H9 (cell line): ENCODE measurements at regions not wholly inside any gene's neighbourhood (a gene's known extent, or its start where the extent isn't known, plus 50 kb on each side); places are given as distances from the start of the nearest gene placed in this dataset.

Source experiments
- DNase-seq: peaks from one replicate; pipeline ENCODE4 v3.0.0-alpha.2; 2017
- H2AFZ ChIP-seq: one replicate; pipeline ENCODE4 v1.6.1; 2013; ENCODE audit warnings: mild to moderate bottlenecking, low read length, control low read depth, moderate library complexity
- H2AK5ac ChIP-seq: 2 replicates; pipeline ENCODE4 v1.6.1; 2013; ENCODE audit warnings: low read length, control low read depth, mixed read lengths; ENCODE audit not compliant: insufficient read length
- H2BK120ac ChIP-seq: one replicate; pipeline ENCODE4 v1.6.1; 2013; ENCODE audit warnings: low read depth, mild to moderate bottlenecking, low read length, control low read depth, inconsistent platforms; ENCODE audit not compliant: poor library complexity, severe bottlenecking
- H2BK12ac ChIP-seq: 2 replicates; pipeline ENCODE4 v1.6.1; 2013; ENCODE audit warnings: low read length, control low read depth, mixed read lengths, low read depth; ENCODE audit not compliant: insufficient read length
- H2BK15ac ChIP-seq: 2 replicates; pipeline ENCODE4 v1.6.1; 2013; ENCODE audit warnings: low read depth, low read length, control low read depth
- H2BK20ac ChIP-seq: one replicate; pipeline ENCODE4 v1.6.1; 2013; ENCODE audit warnings: low read depth, mild to moderate bottlenecking, low read length, control low read depth, inconsistent platforms; ENCODE audit not compliant: poor library complexity, severe bottlenecking
- H2BK5ac ChIP-seq: 2 replicates; pipeline ENCODE4 v1.6.1; 2013; ENCODE audit warnings: low read length, control low read depth, mixed read lengths; ENCODE audit not compliant: insufficient read length
- H3K14ac ChIP-seq: 2 replicates; pipeline ENCODE4 v1.6.1; 2013; ENCODE audit warnings: low read length, control low read depth; ENCODE audit not compliant: insufficient read depth
- H3K18ac ChIP-seq: 2 replicates; pipeline ENCODE4 v1.6.1; 2013; ENCODE audit warnings: low read depth, mild to moderate bottlenecking, mixed read lengths, low read length, control low read depth; ENCODE audit not compliant: insufficient read length
- H3K23ac ChIP-seq: 2 replicates; pipeline ENCODE4 v1.6.1; 2013; ENCODE audit warnings: low read length, control low read depth, mixed read lengths, low read depth; ENCODE audit not compliant: insufficient read length
- H3K23me2 ChIP-seq: 2 replicates; pipeline ENCODE4 v1.6.1; 2013; ENCODE audit warnings: low read depth, mild to moderate bottlenecking, mixed read lengths, low read length, control low read depth; ENCODE audit not compliant: insufficient read length, poor library complexity, severe bottlenecking
- H3K27ac ChIP-seq: 2 replicates; pipeline ENCODE4 v1.5.1; 2013; ENCODE audit warnings: low read length, control low read depth, mixed read lengths, low read depth; ENCODE audit not compliant: insufficient read length
- H3K27me3 ChIP-seq: 2 replicates; pipeline ENCODE4 v1.6.1; 2013; ENCODE audit warnings: low read length, control low read depth, inconsistent platforms; ENCODE audit not compliant: insufficient read depth
- H3K4ac ChIP-seq: 2 replicates; pipeline ENCODE4 v1.6.1; 2013; ENCODE audit warnings: low read depth, mild to moderate bottlenecking, control low read depth, inconsistent platforms, low read length, moderate library complexity
- H3K4me1 ChIP-seq: 2 replicates; pipeline ENCODE4 v1.6.1; 2013; ENCODE audit warnings: low read length, control low read depth, inconsistent platforms; ENCODE audit not compliant: insufficient read depth
- H3K4me2 ChIP-seq: 2 replicates; pipeline ENCODE4 v1.6.1; 2013; ENCODE audit warnings: low read length, control low read depth, mixed read lengths; ENCODE audit not compliant: insufficient read length, insufficient read depth
- H3K56ac ChIP-seq: 2 replicates; pipeline ENCODE4 v1.6.1; 2013; ENCODE audit warnings: low read depth, mild to moderate bottlenecking, mixed read lengths, low read length, control low read depth; ENCODE audit not compliant: insufficient read length
- H3K79me1 ChIP-seq: 2 replicates; pipeline ENCODE4 v1.6.1; 2013; ENCODE audit warnings: low read depth, mild to moderate bottlenecking, moderate library complexity, low read length, control low read depth, inconsistent platforms; ENCODE audit not compliant: insufficient read depth, poor library complexity, severe bottlenecking
- H3K79me2 ChIP-seq: 2 replicates; pipeline ENCODE4 v1.6.1; 2013; ENCODE audit warnings: low read length, control low read depth, inconsistent platforms; ENCODE audit not compliant: insufficient read depth
- H3K9ac ChIP-seq: 2 replicates; pipeline ENCODE4 v1.6.1; 2013; ENCODE audit warnings: low read length, control low read depth, mixed read lengths; ENCODE audit not compliant: insufficient read length; ENCODE audit errors: extremely low read depth
- H3K9me3 ChIP-seq: one replicate; pipeline ENCODE4 v1.6.1; 2013; ENCODE audit warnings: low read depth, low read length, inconsistent platforms; ENCODE audit not compliant: control insufficient read depth
- H3T11ph ChIP-seq: one replicate; pipeline ENCODE4 v1.6.1; 2013; ENCODE audit warnings: mild to moderate bottlenecking, low read length, control low read depth, inconsistent platforms
- H4K20me1 ChIP-seq: one replicate; pipeline ENCODE4 v1.6.1; 2013; ENCODE audit not compliant: control insufficient read depth, insufficient read length, insufficient read depth
- H4K5ac ChIP-seq: 2 replicates; pipeline ENCODE4 v1.6.1; 2013; ENCODE audit warnings: low read depth, mild to moderate bottlenecking, mixed read lengths, low read length, control low read depth; ENCODE audit not compliant: insufficient read length
- H4K8ac ChIP-seq: replicated peaks from 2 replicates; pipeline ENCODE4 v1.6.1; 2013; ENCODE audit warnings: low read length, control low read depth, mixed read lengths, low read depth; ENCODE audit not compliant: insufficient read length
- H4K91ac ChIP-seq: 2 replicates; pipeline ENCODE4 v1.6.1; 2013; ENCODE audit warnings: low read depth, mild to moderate bottlenecking, moderate library complexity, mixed read lengths, low read length, control low read depth; ENCODE audit not compliant: insufficient read length
- H3K27ac Mint-ChIP-seq, 3 experiments: 2 replicates in 2 of 3; 3 replicates in 1 of 3; pipeline ENCODE4 v1.8.0; 2020 to 2021; ENCODE audit warnings: mixed read lengths in 3 of 3, mild to moderate bottlenecking in 1 of 3, moderate library complexity in 1 of 3
- H3K27me3 Mint-ChIP-seq: 2 replicates; pipeline ENCODE4 v1.8.0; 2021; ENCODE audit warnings: low read depth, mild to moderate bottlenecking, moderate library complexity, mixed read lengths
- H3K36me3 Mint-ChIP-seq, 3 experiments: 2 replicates in 2 of 3; 3 replicates in 1 of 3; pipeline ENCODE4 v1.8.0; 2020 to 2021; ENCODE audit warnings: low read depth in 3 of 3, mixed read lengths in 3 of 3; ENCODE audit not compliant: insufficient read depth in 1 of 3
- H3K4me1 Mint-ChIP-seq, 2 experiments: 2 replicates each; pipeline ENCODE4 v1.8.0; 2020; ENCODE audit warnings: mixed read lengths in 2 of 2
- H3K4me3 Mint-ChIP-seq, 2 experiments: 2 replicates in 1 of 2; 3 replicates in 1 of 2; pipeline ENCODE4 v1.8.0; 2020 to 2021; ENCODE audit warnings: mild to moderate bottlenecking in 2 of 2, mixed read lengths in 2 of 2, moderate library complexity in 1 of 2
- H3K9me3 Mint-ChIP-seq, 2 experiments: 2 replicates in 1 of 2; 3 replicates in 1 of 2; pipeline ENCODE4 v1.8.0; 2020; ENCODE audit warnings: mild to moderate bottlenecking in 2 of 2, mixed read lengths in 2 of 2, moderate library complexity in 1 of 2
- WGBS: extraction: QIAGEN DNeasy Blood & Tissue Kit; methylation state at CpG from one replicate; pipeline ENCODE4 v1.1.7; 2013; ENCODE audit warnings: missing lambda C conversion rate, low lambda C conversion rate, mixed read lengths; ENCODE audit not compliant: insufficient read length; ENCODE audit errors: extremely low coverage; 5-methylcytosine and 5-hydroxymethylcytosine counted together
- TF ChIP-seq, protein P1 (sequence below): fragments of 200-600 bp; sonication (generic); conservative IDR thresholded peaks from 3 replicates; pipeline ENCODE4 v1.8.0; 2021; ENCODE audit warnings: antibody characterized with exemption, mild to moderate bottlenecking

DNA sequence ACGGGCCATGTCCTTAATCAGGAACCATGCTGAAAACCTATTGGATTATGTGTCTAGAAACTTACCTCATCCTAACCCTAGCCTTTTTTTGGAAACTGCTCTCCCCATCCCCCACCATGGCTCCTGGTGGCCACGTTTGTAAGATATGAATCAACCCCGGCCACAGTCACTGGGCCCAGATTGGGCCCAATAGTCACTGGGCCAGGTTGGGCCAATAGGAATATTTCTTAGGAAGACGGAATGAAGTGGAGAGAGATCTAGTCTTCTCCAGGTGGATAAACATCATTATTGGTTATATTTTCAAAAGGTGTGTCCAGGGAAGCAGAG, 468.7 kb downstream of the ARHGEF28 start:
- H2BK20ac ChIP-seq, result no peak overlapping the region
- no peaks in the 10 kb centered on the region for H3K23me2 ChIP-seq
- no peak overlapping the region for H3T11ph ChIP-seq
- H2AK5ac ChIP-seq, result no peak overlapping the region
- H3K27me3 ChIP-seq, result no peaks in the 10 kb centered on the region
- H3K27ac Mint-ChIP-seq, result no peak overlapping the region
- H3K4me1 ChIP-seq, result no peaks in the 10 kb centered on the region
- no peak overlapping the region for H2BK120ac ChIP-seq
- H3K9me3 Mint-ChIP-seq, result peaks cover 4 to 5% of the 10 kb centered on the region in 2 experiments; a peak in 3 of 5 replicates
- H3K27me3 Mint-ChIP-seq, result no peaks in the 10 kb centered on the region
- no peaks in the 10 kb centered on the region for H4K20me1 ChIP-seq
- no peaks in the 10 kb centered on the region for H3K79me2 ChIP-seq
- no CpG with 5 or more reads among the region's 4 CpGs for WGBS
- no peak overlapping the region for H2BK12ac ChIP-seq
- no peak overlapping the region for H3K14ac ChIP-seq
- H4K5ac ChIP-seq, result no peak overlapping the region
- H3K36me3 Mint-ChIP-seq, result peaks cover 4 to 5% (median 5%) of the 10 kb centered on the region in 3 experiments; a peak in 3 of 7 replicates
- H3K27ac ChIP-seq, result no peak overlapping the region
- DNase-seq, result no peak
- H3K79me1 ChIP-seq, result no peaks in the 10 kb centered on the region
- H2BK15ac ChIP-seq, result no peak overlapping the region
- no peaks in the 10 kb centered on the region for H3K4me1 Mint-ChIP-seq
- no peaks in the 10 kb centered on the region for H3K9me3 ChIP-seq
- H3K4me2 ChIP-seq, result no peak overlapping the region
- no peak overlapping the region for H3K4me3 Mint-ChIP-seq
- no peak overlapping the region for H3K4ac ChIP-seq
- no peak overlapping the region for H3K56ac ChIP-seq
- TF ChIP-seq, protein P1, sequence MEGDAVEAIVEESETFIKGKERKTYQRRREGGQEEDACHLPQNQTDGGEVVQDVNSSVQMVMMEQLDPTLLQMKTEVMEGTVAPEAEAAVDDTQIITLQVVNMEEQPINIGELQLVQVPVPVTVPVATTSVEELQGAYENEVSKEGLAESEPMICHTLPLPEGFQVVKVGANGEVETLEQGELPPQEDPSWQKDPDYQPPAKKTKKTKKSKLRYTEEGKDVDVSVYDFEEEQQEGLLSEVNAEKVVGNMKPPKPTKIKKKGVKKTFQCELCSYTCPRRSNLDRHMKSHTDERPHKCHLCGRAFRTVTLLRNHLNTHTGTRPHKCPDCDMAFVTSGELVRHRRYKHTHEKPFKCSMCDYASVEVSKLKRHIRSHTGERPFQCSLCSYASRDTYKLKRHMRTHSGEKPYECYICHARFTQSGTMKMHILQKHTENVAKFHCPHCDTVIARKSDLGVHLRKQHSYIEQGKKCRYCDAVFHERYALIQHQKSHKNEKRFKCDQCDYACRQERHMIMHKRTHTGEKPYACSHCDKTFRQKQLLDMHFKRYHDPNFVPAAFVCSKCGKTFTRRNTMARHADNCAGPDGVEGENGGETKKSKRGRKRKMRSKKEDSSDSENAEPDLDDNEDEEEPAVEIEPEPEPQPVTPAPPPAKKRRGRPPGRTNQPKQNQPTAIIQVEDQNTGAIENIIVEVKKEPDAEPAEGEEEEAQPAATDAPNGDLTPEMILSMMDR, result no peak
- no peak overlapping the region for H2AFZ ChIP-seq
- no peak overlapping the region for H4K8ac ChIP-seq
- H4K91ac ChIP-seq, result no peak overlapping the region
- H3K23ac ChIP-seq, result no peak overlapping the region
- no peak overlapping the region for H3K9ac ChIP-seq
- H3K18ac ChIP-seq, result no peak overlapping the region
- H2BK5ac ChIP-seq, result no peak overlapping the region
